GM10248 (cell line): ENCODE measurements at regions not wholly inside any gene's neighbourhood (a gene's known extent, or its start where the extent isn't known, plus 50 kb on each side); places are given as distances from the start of the nearest gene placed in this dataset.

Source experiments
- CTCF ChIA-PET: fragments of 300-600 bp; sonication (Branson Sonifier 250); formaldehyde crosslinking; extraction: SDS; loops from one replicate; lab custom pipeline; 2021; ENCODE audit warnings: antibody characterized with exemption; lab: Yijun Ruan, JAX
- POLR2A ChIA-PET: fragments of 350-650 bp; sonication (Branson Sonifier 250); formaldehyde crosslinking; extraction: SDS; loops from one replicate; lab custom pipeline; 2020; ENCODE audit warnings: antibody characterized with exemption; lab: Yijun Ruan, JAX
- DNase-seq: peaks from one replicate; pipeline ENCODE4 v3.0.0; 2012; ENCODE audit errors: extremely low spot score
- CTCF ChIP-seq: IDR thresholded peaks from 2 replicates; pipeline ENCODE4 v1.5.1; 2012; ENCODE audit warnings: mild to moderate bottlenecking, low read depth; ENCODE audit errors: extremely low read depth, missing control alignments, control extremely low read depth

DNA sequence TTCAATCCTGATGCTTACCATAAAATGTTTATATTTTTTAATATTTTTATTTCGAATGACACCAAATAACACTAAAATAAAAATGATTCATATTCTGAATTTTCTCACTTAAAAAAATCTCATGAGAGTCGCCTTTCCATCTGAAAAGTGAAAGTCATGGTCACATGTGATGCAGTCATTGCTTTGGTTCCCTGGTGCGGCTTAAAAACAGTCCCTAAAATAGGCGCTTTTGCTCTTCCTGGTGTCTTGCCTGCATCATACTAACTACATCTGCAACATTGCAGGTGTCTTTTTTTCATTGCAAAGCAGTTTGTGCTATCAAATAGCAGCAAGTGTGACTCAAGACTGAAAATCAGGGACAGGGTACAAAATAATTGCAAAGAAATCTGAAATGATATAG lies 185.2 kb upstream of the NREP start:
- POLR2A ChIA-PET: no interaction called here
- DNase-seq: no peak
- CTCF ChIA-PET: interaction anchor here (1.2 kb wide), 1 partner anchor 32 kb away, joined by 3 read pairs; no protein-coding TSS in a partner anchor
- no peak for TF ChIP-seq CTCF

DNA sequence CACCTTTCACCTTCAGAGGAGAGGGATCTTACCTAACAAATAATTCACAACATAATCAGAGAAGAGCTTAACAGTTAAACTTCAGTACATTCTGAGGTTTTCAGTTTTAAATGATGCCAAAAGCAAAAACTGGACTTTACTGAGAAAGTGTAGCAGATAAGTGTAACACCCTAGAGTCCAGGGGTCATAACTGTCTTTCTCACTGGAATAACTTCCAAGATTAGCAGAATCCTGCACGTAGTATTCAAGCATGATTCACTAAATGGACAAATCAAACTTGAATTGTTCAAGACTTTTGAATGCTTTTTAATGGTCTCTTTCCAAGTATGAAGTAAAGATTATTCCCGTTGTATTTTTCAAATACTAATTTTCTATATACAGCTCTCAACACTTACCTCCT lies 180.1 kb upstream of the NREP start:
- DNase-seq: no peak
- ChIA-PET CTCF (interaction anchor here (0.9 kb wide), 1 partner anchor 11 kb away, joined by 3 read pairs; no protein-coding TSS in a partner anchor), POLR2A (no interaction called here)
- TF ChIP-seq CTCF: no peak

- no peak for TF ChIP-seq CTCF
- POLR2A ChIA-PET: no interaction called here
- CTCF ChIA-PET: no interaction called here
- DNase-seq: no peak
Observed at GRCh38 chr5:111935835-111936234, 178.8 kb upstream of the NREP start.

DNA sequence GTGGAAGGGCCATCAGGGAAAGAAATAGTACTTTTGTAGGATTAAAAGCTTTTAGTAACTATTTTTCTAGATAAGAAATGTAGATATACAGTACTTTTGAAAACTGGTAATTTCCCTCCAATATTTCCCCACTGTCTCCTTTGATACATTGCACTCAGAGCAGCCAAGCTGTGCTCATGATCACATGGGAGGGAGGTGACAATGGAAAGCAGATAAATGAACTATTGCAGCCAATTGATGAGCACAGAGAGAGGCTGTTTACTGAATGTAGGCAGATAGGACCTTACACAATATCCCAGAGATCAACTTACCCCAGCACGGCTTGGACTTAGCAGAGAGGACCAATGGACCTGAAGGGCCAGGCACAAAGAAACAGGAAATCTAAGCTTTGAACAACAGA lies 178.0 kb upstream of the NREP start:
- no peak for TF ChIP-seq CTCF
- no peak for DNase-seq
- CTCF ChIA-PET: interaction anchor here (1.7 kb wide), 1 partner anchor 12 kb away, joined by 5 read pairs; no protein-coding TSS in a partner anchor
- POLR2A ChIA-PET: no interaction called here

GRCh38 chr5:111934511-111934910 lies 177.5 kb upstream of the NREP start:
- no peak for DNase-seq
- ChIA-PET CTCF (interaction anchor here (1.0 to 1.7 kb wide), 7 partner anchors 9 to 25 kb away, joined by 3 to 5 read pairs (median 4); no protein-coding TSS in a partner anchor), POLR2A (no interaction called here)
- TF ChIP-seq CTCF: no peak

DNA sequence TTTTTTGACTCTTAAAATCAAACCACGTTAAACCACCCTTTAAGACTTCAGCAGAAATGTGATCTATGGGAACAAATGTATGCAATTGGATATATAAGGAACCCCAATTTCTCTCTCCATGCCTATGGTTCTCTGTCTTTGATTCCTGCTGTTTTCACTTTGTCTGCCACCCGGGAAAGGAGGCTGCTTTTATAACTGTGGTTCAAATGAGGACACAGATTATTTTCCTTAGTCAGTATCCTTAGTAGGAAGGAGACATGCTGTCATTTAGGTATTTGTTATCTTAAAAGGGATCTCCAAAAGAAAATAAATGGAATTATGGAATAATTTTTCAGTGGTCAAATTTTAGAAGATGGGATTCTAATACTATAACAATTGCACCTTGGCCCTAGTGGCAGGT lies 176.1 kb upstream of the NREP start:
- no peak for TF ChIP-seq CTCF
- no peak for DNase-seq
- CTCF ChIA-PET: interaction anchor here (0.7 to 1.6 kb wide), 4 partner anchors 16 to 487 kb away, joined by 3 to 4 read pairs (median 4); no protein-coding TSS in a partner anchor
- POLR2A ChIA-PET: no interaction called here
